GM12878 (cell line): ENCODE measurements at regions not wholly inside any gene's neighbourhood (a gene's known extent, or its start where the extent isn't known, plus 50 kb on each side); places are given as distances from the start of the nearest gene placed in this dataset.

Experiments used
- CEBPB ChIP-seq, 2 experiments: fragments of 150-350 bp in 1 of 2; IDR thresholded peaks; 2 replicates each; pipeline ENCODE4 v1.6.1; 2012 to 2014; ENCODE audit warnings: low read depth in 2 of 2, low read length in 2 of 2, borderline replicate concordance in 1 of 2, inconsistent platforms in 1 of 2
- IKZF2 ChIP-seq, 2 experiments: fragments of 450-650 bp; IDR thresholded peaks; 2 replicates each; pipeline ENCODE4 v1.6.1; 2017; ENCODE audit warnings: mild to moderate bottlenecking in 2 of 2, moderate library complexity in 2 of 2
- MAX ChIP-seq: IDR thresholded peaks from 2 replicates; pipeline ENCODE4 v1.6.1; 2012; ENCODE audit warnings: low read depth, low read length, improper control_type of control experiment
- POLR2A ChIP-seq: IDR thresholded peaks from 2 replicates; pipeline ENCODE4 v1.6.1; 2011; ENCODE audit warnings: low read depth, mild to moderate bottlenecking, low read length
- POLR2AphosphoS5 ChIP-seq: IDR thresholded peaks from 2 replicates; pipeline ENCODE4 v1.6.1; 2011; ENCODE audit warnings: mild to moderate bottlenecking, low read length, inconsistent platforms
- REST ChIP-seq: IDR thresholded peaks from 2 replicates; pipeline ENCODE4 v1.6.1; 2012; ENCODE audit warnings: mild to moderate bottlenecking, low read depth, low read length
- SIN3A ChIP-seq: IDR thresholded peaks from 2 replicates; pipeline ENCODE4 v1.6.1; 2012; ENCODE audit warnings: low read depth, low read length, improper control_type of control experiment
- TAF1 ChIP-seq: IDR thresholded peaks from 2 replicates; pipeline ENCODE4 v1.6.1; 2011; ENCODE audit warnings: mild to moderate bottlenecking, low read depth, low read length, borderline replicate concordance
- USF2 ChIP-seq: IDR thresholded peaks from 2 replicates; pipeline ENCODE4 v1.6.1; 2011; ENCODE audit warnings: low read depth, low read length, improper control_type of control experiment, borderline replicate concordance
- ZNF24 ChIP-seq: fragments of 450-650 bp; IDR thresholded peaks from 2 replicates; pipeline ENCODE4 v1.6.1; 2017; ENCODE audit warnings: antibody characterized with exemption, mild to moderate bottlenecking
- TF ChIP-seq, protein P1 (sequence below): IDR thresholded peaks from 2 replicates; pipeline ENCODE4 v1.6.1; 2012; ENCODE audit warnings: low read depth, low read length, improper control_type of control experiment
- TF ChIP-seq, protein P2 (sequence below), 3 experiments: IDR thresholded peaks in 2 of 3; conservative IDR thresholded peaks in 1 of 3; 2 replicates each; pipeline ENCODE4 v1.5.1; 2011; ENCODE audit warnings: low read depth in 3 of 3, low read length in 3 of 3, mild to moderate bottlenecking in 3 of 3, control low read depth in 2 of 3, moderate library complexity in 2 of 3, inconsistent platforms in 1 of 3, mixed read lengths in 1 of 3; ENCODE audit not compliant: control insufficient read depth in 2 of 3, insufficient read depth in 1 of 3; ENCODE audit errors: extremely low read depth in 1 of 3

- TF ChIP-seq, protein P1, sequence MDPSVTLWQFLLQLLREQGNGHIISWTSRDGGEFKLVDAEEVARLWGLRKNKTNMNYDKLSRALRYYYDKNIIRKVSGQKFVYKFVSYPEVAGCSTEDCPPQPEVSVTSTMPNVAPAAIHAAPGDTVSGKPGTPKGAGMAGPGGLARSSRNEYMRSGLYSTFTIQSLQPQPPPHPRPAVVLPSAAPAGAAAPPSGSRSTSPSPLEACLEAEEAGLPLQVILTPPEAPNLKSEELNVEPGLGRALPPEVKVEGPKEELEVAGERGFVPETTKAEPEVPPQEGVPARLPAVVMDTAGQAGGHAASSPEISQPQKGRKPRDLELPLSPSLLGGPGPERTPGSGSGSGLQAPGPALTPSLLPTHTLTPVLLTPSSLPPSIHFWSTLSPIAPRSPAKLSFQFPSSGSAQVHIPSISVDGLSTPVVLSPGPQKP, result no peak
- TF ChIP-seq USF2 (no peak), POLR2A (no peak), SIN3A (no peak), MAX (no peak), TAF1 (no peak), POLR2AphosphoS5 (no peak), REST (no peak), ZNF24 (no peak), CEBPB (IDR thresholded peaks at IDR 0.05; ENCODE audit: borderline replicate concordance in 1 of 2, low read depth in 2 of 2, low read length in 2 of 2) (no peak), IKZF2 (IDR thresholded peaks at IDR 0.05) (no peak)
- TF ChIP-seq, protein P2, sequence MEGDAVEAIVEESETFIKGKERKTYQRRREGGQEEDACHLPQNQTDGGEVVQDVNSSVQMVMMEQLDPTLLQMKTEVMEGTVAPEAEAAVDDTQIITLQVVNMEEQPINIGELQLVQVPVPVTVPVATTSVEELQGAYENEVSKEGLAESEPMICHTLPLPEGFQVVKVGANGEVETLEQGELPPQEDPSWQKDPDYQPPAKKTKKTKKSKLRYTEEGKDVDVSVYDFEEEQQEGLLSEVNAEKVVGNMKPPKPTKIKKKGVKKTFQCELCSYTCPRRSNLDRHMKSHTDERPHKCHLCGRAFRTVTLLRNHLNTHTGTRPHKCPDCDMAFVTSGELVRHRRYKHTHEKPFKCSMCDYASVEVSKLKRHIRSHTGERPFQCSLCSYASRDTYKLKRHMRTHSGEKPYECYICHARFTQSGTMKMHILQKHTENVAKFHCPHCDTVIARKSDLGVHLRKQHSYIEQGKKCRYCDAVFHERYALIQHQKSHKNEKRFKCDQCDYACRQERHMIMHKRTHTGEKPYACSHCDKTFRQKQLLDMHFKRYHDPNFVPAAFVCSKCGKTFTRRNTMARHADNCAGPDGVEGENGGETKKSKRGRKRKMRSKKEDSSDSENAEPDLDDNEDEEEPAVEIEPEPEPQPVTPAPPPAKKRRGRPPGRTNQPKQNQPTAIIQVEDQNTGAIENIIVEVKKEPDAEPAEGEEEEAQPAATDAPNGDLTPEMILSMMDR (IDR thresholded peaks at IDR 0.05 in 2 of 3, conservative IDR thresholded peaks at IDR 0.05 in 1 of 3; ENCODE audit: control insufficient read depth in 2 of 3, extremely low read depth in 1 of 3, insufficient read depth in 1 of 3, low read depth in 3 of 3, low read length in 3 of 3), result no peak
Measured at GRCh38 chr1:4509206-4509605, 145.2 kb upstream of the AJAP1 start.
